T-cell (primary cell): ENCODE measurements at regions not wholly inside any gene's neighbourhood (a gene's known extent, or its start where the extent isn't known, plus 50 kb on each side); places are given as distances from the start of the nearest gene placed in this dataset.

Experiments
- ATAC-seq, 4 experiments: fragments of 200-7000 bp in 3 of 4; fragments of 150-1000 bp in 1 of 4; cut with Tn5 transposase; replicated peaks in 1 of 4; 1 replicate in 3 of 4; 2 replicates in 1 of 4; pipeline ENCODE4 v1.10.0; 2021; ENCODE audit warnings: moderate library complexity in 3 of 4, mild to moderate bottlenecking in 2 of 4, moderate number of reproducible peaks in 1 of 4
- CTCF ChIA-PET, 2 donors: fragments of 300-600 bp; sonication (Branson Sonifier 250); formaldehyde crosslinking; loops; one replicate each; lab custom pipeline; 2022; ENCODE audit warnings: antibody characterized with exemption in 2 of 2; lab: Charles Lee
- POLR2A ChIA-PET, 2 donors: fragments of 300-600 bp; sonication (Branson Sonifier 250); formaldehyde crosslinking; loops; one replicate each; lab custom pipeline; 2022; ENCODE audit warnings: antibody characterized with exemption in 2 of 2; lab: Charles Lee
- DNase-seq, 35 experiments: peaks; one replicate each; pipeline versions ENCODE4 v3.0.0 to v3.0.0-alpha.2; 2013 to 2023
- H3K27ac ChIP-seq: one replicate; pipeline ENCODE4 v1.5.1; 2013; ENCODE audit warnings: low read length
- H3K27me3 ChIP-seq, 2 experiments: replicated peaks in 1 of 2; 1 replicate in 1 of 2; 2 replicates in 1 of 2; pipeline versions ENCODE4 v1.6.1 to v1.7.0; 2013; ENCODE audit warnings: low read length in 1 of 2, mixed read lengths in 1 of 2; ENCODE audit not compliant: control insufficient read depth in 2 of 2, insufficient read depth in 2 of 2; ENCODE audit errors: extremely low read depth in 1 of 2
- H3K36me3 ChIP-seq, 2 donors: 1 replicate in 1 of 2; 2 replicates in 1 of 2; pipeline versions ENCODE4 v1.6.1 to v1.7.0; 2013; ENCODE audit warnings: low read length in 1 of 2; ENCODE audit not compliant: control insufficient read depth in 2 of 2, insufficient read depth in 1 of 2; ENCODE audit errors: extremely low read depth in 1 of 2
- H3K4me1 ChIP-seq, 2 experiments: 1 replicate in 1 of 2; 2 replicates in 1 of 2; pipeline versions ENCODE4 v1.6.1 to v1.7.0; 2013; ENCODE audit warnings: low read length in 2 of 2, mixed read lengths in 1 of 2; ENCODE audit not compliant: insufficient read depth in 2 of 2, control insufficient read depth in 1 of 2; ENCODE audit errors: extremely low read depth in 1 of 2
- H3K4me3 ChIP-seq, 2 donors: 1 replicate in 1 of 2; 2 replicates in 1 of 2; pipeline versions ENCODE4 v1.5.1 to v1.7.0; 2013; ENCODE audit warnings: mild to moderate bottlenecking in 2 of 2, low read length in 1 of 2, moderate library complexity in 1 of 2; ENCODE audit not compliant: control insufficient read depth in 1 of 2; ENCODE audit errors: extremely low read depth in 1 of 2
- H3K9me3 ChIP-seq: 2 replicates; pipeline ENCODE4 v1.7.0; 2013
- H3K27ac Mint-ChIP-seq, 2 donors: one replicate each; pipeline ENCODE4 v1.8.0; 2020 to 2021; ENCODE audit warnings: mild to moderate bottlenecking in 2 of 2, mixed read lengths in 2 of 2
- H3K27me3 Mint-ChIP-seq, 2 donors: one replicate each; pipeline ENCODE4 v1.8.0; 2021 to 2022; ENCODE audit warnings: mixed read lengths in 2 of 2
- H3K36me3 Mint-ChIP-seq: one replicate; pipeline ENCODE4 v1.8.0; 2021; ENCODE audit warnings: mixed read lengths
- H3K4me1 Mint-ChIP-seq, 3 donors: one replicate each; pipeline ENCODE4 v1.8.0; 2020 to 2022; ENCODE audit warnings: mixed read lengths in 3 of 3, mild to moderate bottlenecking in 1 of 3
- H3K4me3 Mint-ChIP-seq, 3 donors: one replicate each; pipeline ENCODE4 v1.8.0; 2020 to 2022; ENCODE audit warnings: mild to moderate bottlenecking in 3 of 3, mixed read lengths in 3 of 3, moderate library complexity in 3 of 3
- H3K9me3 Mint-ChIP-seq, 3 donors: one replicate each; pipeline ENCODE4 v1.8.0; 2020 to 2022; ENCODE audit warnings: mixed read lengths in 3 of 3
- WGBS: methylation state at CpG from one replicate; pipeline ENCODE4 v1.1.5; 2013; ENCODE audit warnings: missing lambda C conversion rate; ENCODE audit not compliant: insufficient coverage; 5-methylcytosine and 5-hydroxymethylcytosine counted together

GRCh38 chr5:168174376-168174775 is 117.1 kb upstream of the WWC1 start:
- Histone ChIP-seq H3K9me3 (no peaks in the 10 kb centered on the region), H3K4me1 (no peaks in the 10 kb centered on the region), H3K4me3 (no peak overlapping the region), H3K27ac (no peak overlapping the region), H3K27me3 (peaks cover 0 to 10% of the 10 kb centered on the region in 2 experiments), H3K36me3 (no peaks in the 10 kb centered on the region)
- WGBS = 65% methylated on average over 9 of the region's 9 CpGs
- CTCF ChIA-PET = no interaction called here
- H3K27ac Mint-ChIP-seq = no peak overlapping the region
- no peaks in the 10 kb centered on the region for H3K36me3 Mint-ChIP-seq
- DNase-seq (no peak), ATAC-seq (no peak)
- POLR2A ChIA-PET = no interaction called here
- no peaks in the 10 kb centered on the region for H3K4me1 Mint-ChIP-seq
- H3K4me3 Mint-ChIP-seq = no peak overlapping the region
- peaks cover 0 to 4% (median 0%) of the 10 kb centered on the region in 3 donors for H3K9me3 Mint-ChIP-seq
- H3K27me3 Mint-ChIP-seq = peaks cover 5% of the 10 kb centered on the region in 2 donors

- Mint-ChIP-seq H3K4me3 (no peak overlapping the region), H3K4me1 (no peaks in the 10 kb centered on the region), H3K27me3 (peaks cover 0 to 3% of the 10 kb centered on the region in 2 donors), H3K9me3 (no peaks in the 10 kb centered on the region), H3K36me3 (no peaks in the 10 kb centered on the region), H3K27ac (no peak overlapping the region)
- H3K36me3 ChIP-seq = no peaks in the 10 kb centered on the region
- ATAC-seq = no peak
- no peaks in the 10 kb centered on the region for H3K4me1 ChIP-seq
- H3K27ac ChIP-seq = no peak overlapping the region
- POLR2A ChIA-PET = no interaction called here
- CTCF ChIA-PET = no interaction called here
- H3K27me3 ChIP-seq = peaks cover 0 to 8% of the 10 kb centered on the region in 2 experiments
- H3K9me3 ChIP-seq = no peaks in the 10 kb centered on the region
- H3K4me3 ChIP-seq = no peak overlapping the region
- no peak for DNase-seq
- 52% methylated on average over 5 of the region's 5 CpGs for WGBS
Observed at GRCh38 chr5:168176251-168176650, 115.2 kb upstream of the WWC1 start.

DNA sequence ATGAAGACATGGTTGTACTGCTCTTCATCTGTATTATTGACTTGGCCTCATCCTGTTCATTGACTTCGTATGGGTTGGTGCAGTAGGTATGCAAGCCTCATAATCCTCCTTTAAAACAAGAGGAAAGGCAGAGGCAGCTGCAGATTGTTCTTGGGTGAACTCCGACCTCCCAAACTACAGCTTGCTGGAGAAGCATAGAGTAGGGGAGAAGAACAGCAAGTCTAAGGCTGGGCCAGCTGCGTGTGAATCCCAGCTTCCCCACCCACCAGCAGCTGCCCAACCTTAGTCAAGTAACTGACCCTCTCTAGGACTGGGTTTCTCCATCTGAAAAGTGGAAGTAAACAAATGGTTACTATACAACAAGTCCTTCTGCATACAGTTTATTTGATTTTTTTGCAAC is 114.5 kb upstream of the WWC1 start:
- WGBS = no CpG with 5 or more reads among the region's 3 CpGs

GRCh38 chr5:168177831-168178450 is 113.5 kb upstream of the WWC1 start:
- no peak overlapping the region for H3K27ac ChIP-seq
- H3K36me3 ChIP-seq = no peaks in the 10 kb centered on the region
- H3K4me1 ChIP-seq = no peaks in the 10 kb centered on the region
- H3K9me3 Mint-ChIP-seq = no peaks in the 10 kb centered on the region
- ChIA-PET CTCF (no interaction called here), POLR2A (no interaction called here)
- no peak overlapping the region for H3K27ac Mint-ChIP-seq
- H3K27me3 ChIP-seq = no peaks in the 10 kb centered on the region
- H3K27me3 Mint-ChIP-seq = peaks cover 0 to 3% of the 10 kb centered on the region in 2 donors
- DNase-seq = no peak
- no peaks in the 10 kb centered on the region for H3K9me3 ChIP-seq
- ATAC-seq = no peak
- H3K36me3 Mint-ChIP-seq = no peaks in the 10 kb centered on the region
- no peak overlapping the region for H3K4me3 ChIP-seq
- no peaks in the 10 kb centered on the region for H3K4me1 Mint-ChIP-seq
- WGBS = 75% methylated on average over 9 of the region's 14 CpGs
- H3K4me3 Mint-ChIP-seq = no peak overlapping the region

More for the DNA sequence above, 114.5 kb upstream of the WWC1 start:
- Mint-ChIP-seq H3K36me3 (no peaks in the 10 kb centered on the region), H3K27ac (no peak overlapping the region), H3K9me3 (no peaks in the 10 kb centered on the region), H3K4me1 (no peaks in the 10 kb centered on the region), H3K27me3 (peaks cover 0 to 3% of the 10 kb centered on the region in 2 donors), H3K4me3 (no peak overlapping the region)
- ChIA-PET CTCF (no interaction called here), POLR2A (no interaction called here)
- H3K4me1 ChIP-seq = no peaks in the 10 kb centered on the region
- H3K9me3 ChIP-seq = no peaks in the 10 kb centered on the region
- H3K27ac ChIP-seq = no peak overlapping the region
- no peaks in the 10 kb centered on the region for H3K36me3 ChIP-seq
- DNase-seq = no peak
- ATAC-seq = no peak
- peaks cover 0 to 4% of the 10 kb centered on the region in 2 experiments for H3K27me3 ChIP-seq
- H3K4me3 ChIP-seq = no peak overlapping the region

DNA sequence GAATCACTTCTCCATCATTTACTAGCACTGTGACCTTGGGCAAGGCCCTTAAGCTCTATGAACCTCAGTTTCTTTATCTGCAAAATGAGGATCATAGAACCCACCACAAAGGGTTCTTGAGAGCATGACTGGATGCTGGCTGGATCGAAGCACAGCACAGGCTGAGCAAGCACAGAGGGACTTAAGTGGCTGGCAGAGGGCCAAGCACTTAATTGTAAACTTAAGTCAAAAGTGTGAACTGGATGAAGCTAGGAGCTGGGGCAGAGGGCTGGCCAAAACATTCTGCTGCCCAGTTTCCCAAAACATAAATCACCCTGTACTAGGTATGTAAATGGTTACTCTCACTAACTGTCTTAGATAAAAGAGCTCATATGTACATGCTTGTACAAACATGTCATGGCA is 112.3 kb upstream of the WWC1 start:
- WGBS = no CpG with 5 or more reads among the region's 1 CpG
- H3K9me3 ChIP-seq = no peaks in the 10 kb centered on the region
- H3K27ac Mint-ChIP-seq = no peak overlapping the region
- CTCF ChIA-PET = no interaction called here
- no peaks in the 10 kb centered on the region for H3K36me3 Mint-ChIP-seq
- H3K4me1 Mint-ChIP-seq = no peaks in the 10 kb centered on the region
- no peaks in the 10 kb centered on the region for H3K36me3 ChIP-seq
- POLR2A ChIA-PET = interaction anchor here in 1 of 2 donors (0.7 kb wide), 1 partner anchor 19 kb away, joined by 5 read pairs; no protein-coding TSS in a partner anchor
- ATAC-seq (no peak), DNase-seq (no peak)
- H3K27ac ChIP-seq = no peak overlapping the region
- H3K4me1 ChIP-seq = no peaks in the 10 kb centered on the region
- no peaks in the 10 kb centered on the region for H3K9me3 Mint-ChIP-seq
- H3K4me3 ChIP-seq = no peak overlapping the region
- H3K27me3 Mint-ChIP-seq = peaks cover 3 to 4% of the 10 kb centered on the region in 2 donors
- no peaks in the 10 kb centered on the region for H3K27me3 ChIP-seq
- no peak overlapping the region for H3K4me3 Mint-ChIP-seq

DNA sequence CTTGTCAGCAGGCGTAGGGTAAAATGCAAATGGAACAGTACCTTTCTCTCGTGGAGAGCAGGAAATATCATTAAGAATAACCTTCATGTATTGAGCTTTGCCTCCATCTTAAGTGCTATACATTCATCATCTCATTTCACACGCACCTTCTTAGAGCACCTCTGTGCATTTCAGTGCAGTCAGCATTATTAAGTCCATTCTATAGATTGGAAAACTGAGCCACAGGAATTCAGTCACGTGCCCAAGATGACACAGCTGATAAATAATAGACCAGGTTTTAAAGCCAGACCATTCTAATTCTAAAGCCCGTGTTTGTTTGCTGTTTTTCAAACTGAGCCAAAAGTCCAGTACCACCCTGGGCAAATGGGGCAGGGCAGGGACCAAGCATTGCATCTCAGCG is 109.2 kb upstream of the WWC1 start:
- H3K27me3 Mint-ChIP-seq = peaks cover 3 to 4% of the 10 kb centered on the region in 2 donors
- WGBS = 73% methylated on average over 5 of the region's 6 CpGs

More for the DNA sequence above, 109.2 kb upstream of the WWC1 start:
- Mint-ChIP-seq H3K36me3 (no peaks in the 10 kb centered on the region), H3K4me1 (no peaks in the 10 kb centered on the region), H3K4me3 (no peak overlapping the region), H3K9me3 (no peaks in the 10 kb centered on the region), H3K27ac (no peak overlapping the region)
- Histone ChIP-seq H3K27ac (no peak overlapping the region), H3K27me3 (no peaks in the 10 kb centered on the region), H3K9me3 (no peaks in the 10 kb centered on the region), H3K36me3 (no peaks in the 10 kb centered on the region), H3K4me1 (no peaks in the 10 kb centered on the region), H3K4me3 (no peak overlapping the region)
- ChIA-PET POLR2A (no interaction called here), CTCF (no interaction called here)
- DNase-seq = no peak
- no peak for ATAC-seq
